ENCODE measurements at regions not wholly inside any gene's neighbourhood (a gene's known extent, or its start where the extent isn't known, plus 50 kb on each side); places are given as distances from the start of the nearest gene placed in this dataset.

DNA sequence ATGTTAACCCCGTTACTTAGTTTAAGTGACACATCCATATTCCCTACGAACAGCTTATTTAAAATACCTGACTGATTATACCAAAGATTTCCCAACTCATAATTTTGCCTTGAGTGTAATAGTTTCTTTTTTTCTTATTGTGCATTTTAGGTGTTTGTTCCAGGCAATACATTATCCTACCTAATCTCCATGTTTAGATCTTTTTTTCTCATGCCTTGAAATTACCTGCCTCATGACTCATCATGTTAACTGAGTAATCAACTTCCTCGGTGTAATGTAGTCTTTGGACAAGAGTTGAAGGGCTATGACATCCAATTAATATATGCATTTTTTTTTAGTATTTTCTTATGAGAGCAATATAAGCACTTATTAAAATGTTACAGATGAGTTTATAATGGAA, 228.7 kb upstream of the ANKRD50 start:
- H3K27me3 ChIP-seq (ENCODE audit: control insufficient read depth in 2 of 2, insufficient read depth in 2 of 2, low read length in 2 of 2) = no peaks in the 10 kb centered on the region
- no peaks in the 10 kb centered on the region for H3K4me1 ChIP-seq (ENCODE audit: control insufficient read depth in 1 of 2, insufficient read depth in 2 of 2, low read length in 2 of 2)
- H3K27me3 Mint-ChIP-seq (ENCODE audit: low read depth in 3 of 3) = peaks cover 0 to 4% (median 0%) of the 10 kb centered on the region in 3 donors
- no peaks in the 10 kb centered on the region for H3K36me3 ChIP-seq (replicated peaks in 1 of 2; ENCODE audit: control insufficient read depth in 1 of 2, insufficient read depth in 2 of 2, low read length in 2 of 2)
- H3K27ac Mint-ChIP-seq = no peak overlapping the region
- H3K36me3 Mint-ChIP-seq = no peaks in the 10 kb centered on the region
- H3K9ac ChIP-seq (ENCODE audit: insufficient read depth, low read length, poor library complexity, severe bottlenecking) = no peak overlapping the region
- H3K4me3 ChIP-seq (replicated peaks in 1 of 3; ENCODE audit: low read depth in 2 of 3, low read length in 3 of 3) = no peak overlapping the region
- DNase-seq = no peak
- intact Hi-C loops (cut with micrococcal nuclease) = no loop called here
- H3K27ac ChIP-seq (ENCODE audit: low read depth in 1 of 2, low read length in 2 of 2) = no peak overlapping the region
- no CpG with 5 or more reads among the region's 3 CpGs for WGBS (ENCODE audit: insufficient coverage)
- no peaks in the 10 kb centered on the region for H3K4me1 Mint-ChIP-seq
- no peak overlapping the region for H3K4me2 ChIP-seq (replicated peaks; ENCODE audit: extremely low read depth, low read length, poor library complexity, severe bottlenecking)
- no peaks in the 10 kb centered on the region for H3K79me2 ChIP-seq (ENCODE audit: insufficient read depth, low read length)
- H3K9me3 ChIP-seq (replicated peaks in 1 of 2; ENCODE audit: control insufficient read depth in 1 of 2, insufficient read depth in 1 of 2, low read length in 2 of 2) = peaks cover 0 to 3% of the 10 kb centered on the region in 2 donors
- TF ChIP-seq, protein P1, sequence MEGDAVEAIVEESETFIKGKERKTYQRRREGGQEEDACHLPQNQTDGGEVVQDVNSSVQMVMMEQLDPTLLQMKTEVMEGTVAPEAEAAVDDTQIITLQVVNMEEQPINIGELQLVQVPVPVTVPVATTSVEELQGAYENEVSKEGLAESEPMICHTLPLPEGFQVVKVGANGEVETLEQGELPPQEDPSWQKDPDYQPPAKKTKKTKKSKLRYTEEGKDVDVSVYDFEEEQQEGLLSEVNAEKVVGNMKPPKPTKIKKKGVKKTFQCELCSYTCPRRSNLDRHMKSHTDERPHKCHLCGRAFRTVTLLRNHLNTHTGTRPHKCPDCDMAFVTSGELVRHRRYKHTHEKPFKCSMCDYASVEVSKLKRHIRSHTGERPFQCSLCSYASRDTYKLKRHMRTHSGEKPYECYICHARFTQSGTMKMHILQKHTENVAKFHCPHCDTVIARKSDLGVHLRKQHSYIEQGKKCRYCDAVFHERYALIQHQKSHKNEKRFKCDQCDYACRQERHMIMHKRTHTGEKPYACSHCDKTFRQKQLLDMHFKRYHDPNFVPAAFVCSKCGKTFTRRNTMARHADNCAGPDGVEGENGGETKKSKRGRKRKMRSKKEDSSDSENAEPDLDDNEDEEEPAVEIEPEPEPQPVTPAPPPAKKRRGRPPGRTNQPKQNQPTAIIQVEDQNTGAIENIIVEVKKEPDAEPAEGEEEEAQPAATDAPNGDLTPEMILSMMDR (IDR thresholded peaks at IDR 0.05) = no peak
- H2AFZ ChIP-seq (ENCODE audit: insufficient read depth, low read depth, low read length, poor library complexity, severe bottlenecking) = no peak overlapping the region
- H4K20me1 ChIP-seq (ENCODE audit: insufficient read depth, low read length) = no peaks in the 10 kb centered on the region
- peaks cover 0 to 2% (median 0%) of the 10 kb centered on the region in 7 donors for H3K9me3 Mint-ChIP-seq
- no peak overlapping the region for H3K4me3 Mint-ChIP-seq

DNA sequence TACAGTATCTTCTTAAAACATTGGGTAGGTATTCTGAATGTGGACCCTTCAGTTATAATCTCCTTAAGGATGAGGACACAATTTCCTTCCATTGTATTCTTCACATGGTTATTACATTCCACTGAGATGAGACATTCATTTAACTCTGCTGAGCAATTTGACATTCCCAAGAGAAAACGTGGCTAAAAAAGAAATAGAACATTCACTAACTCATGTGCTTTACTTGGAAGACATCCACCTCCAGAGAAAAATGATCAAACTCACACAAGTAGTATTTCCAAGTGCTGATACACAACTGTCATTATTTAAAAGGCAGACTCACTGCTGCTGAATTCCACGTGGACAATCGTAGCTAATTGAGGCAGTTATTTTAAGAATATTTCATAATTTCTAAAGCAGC, 227.9 kb upstream of the ANKRD50 start:
- Histone ChIP-seq H3K27me3 (ENCODE audit: control insufficient read depth in 2 of 2, insufficient read depth in 2 of 2, low read length in 2 of 2) (no peaks in the 10 kb centered on the region), H3K27ac (ENCODE audit: low read depth in 1 of 2, low read length in 2 of 2) (no peak overlapping the region), H3K9ac (ENCODE audit: insufficient read depth, low read length, poor library complexity, severe bottlenecking) (no peak overlapping the region), H3K36me3 (replicated peaks in 1 of 2; ENCODE audit: control insufficient read depth in 1 of 2, insufficient read depth in 2 of 2, low read length in 2 of 2) (no peaks in the 10 kb centered on the region), H3K4me1 (ENCODE audit: control insufficient read depth in 1 of 2, insufficient read depth in 2 of 2, low read length in 2 of 2) (no peaks in the 10 kb centered on the region), H3K4me3 (replicated peaks in 1 of 3; ENCODE audit: low read depth in 2 of 3, low read length in 3 of 3) (no peak overlapping the region), H3K4me2 (replicated peaks; ENCODE audit: extremely low read depth, low read length, poor library complexity, severe bottlenecking) (no peak overlapping the region), H4K20me1 (ENCODE audit: insufficient read depth, low read length) (no peaks in the 10 kb centered on the region), H3K9me3 (replicated peaks in 1 of 2; ENCODE audit: control insufficient read depth in 1 of 2, insufficient read depth in 1 of 2, low read length in 2 of 2) (peaks cover 0 to 3% of the 10 kb centered on the region in 2 donors), H2AFZ (ENCODE audit: insufficient read depth, low read depth, low read length, poor library complexity, severe bottlenecking) (no peak overlapping the region), H3K79me2 (ENCODE audit: insufficient read depth, low read length) (no peaks in the 10 kb centered on the region)
- Mint-ChIP-seq H3K27ac (no peak overlapping the region), H3K4me3 (no peak overlapping the region), H3K36me3 (no peaks in the 10 kb centered on the region), H3K4me1 (no peaks in the 10 kb centered on the region), H3K9me3 (peaks cover 0 to 2% (median 0%) of the 10 kb centered on the region in 7 donors), H3K27me3 (ENCODE audit: low read depth in 3 of 3) (peaks cover 0 to 4% (median 0%) of the 10 kb centered on the region in 3 donors)
- DNase-seq = no peak
- TF ChIP-seq, protein P1 (IDR thresholded peaks at IDR 0.05) = no peak
- intact Hi-C loops (cut with micrococcal nuclease) = no loop called here
- 83% methylated on average over 1 of the region's 3 CpGs for WGBS (ENCODE audit: insufficient coverage)
